Psoas muscle (tissue), 7 donors: ENCODE measurements at regions not wholly inside any gene's neighbourhood (a gene's known extent, or its start where the extent isn't known, plus 50 kb on each side); places are given as distances from the start of the nearest gene placed in this dataset.

Experiments used
- ATAC-seq, 4 donors: fragments of 200-7000 bp; cut with Tn5 transposase; one replicate each; pipeline ENCODE4 v1.9.1; 2020; ENCODE audit warnings: moderate library complexity in 3 of 4, mild to moderate bottlenecking in 2 of 4
- DNase-seq, 2 donors: peaks; one replicate each; pipeline ENCODE4 v3.0.0-alpha.2; 2020
- H3K27ac ChIP-seq: fragments of 200-600 bp; one replicate; pipeline ENCODE4 v1.8.0; 2022
- H3K27me3 ChIP-seq, 3 donors: fragments of 200-600 bp in 1 of 3; one replicate each; pipeline versions ENCODE4 v1.6.1 to v1.8.0; 2013 to 2022; ENCODE audit warnings: low read length in 2 of 3, mild to moderate bottlenecking in 2 of 3, moderate library complexity in 1 of 3; ENCODE audit not compliant: insufficient read depth in 3 of 3
- H3K36me3 ChIP-seq, 2 donors: fragments of 200-600 bp in 1 of 2; one replicate each; pipeline versions ENCODE4 v1.6.1 to v1.8.0; 2013 to 2022; ENCODE audit warnings: low read depth in 1 of 2, mild to moderate bottlenecking in 1 of 2, moderate library complexity in 1 of 2; ENCODE audit not compliant: insufficient read depth in 1 of 2
- H3K4me1 ChIP-seq: fragments of 200-600 bp; one replicate; pipeline ENCODE4 v1.8.0; 2022
- H3K4me3 ChIP-seq: fragments of 200-600 bp; one replicate; pipeline ENCODE4 v1.8.0; 2022; ENCODE audit warnings: mild to moderate bottlenecking
- H3K9me3 ChIP-seq: fragments of 200-600 bp; one replicate; pipeline ENCODE4 v1.8.0; 2022
- WGBS, 3 donors: extraction: QIAGEN DNeasy Blood & Tissue Kit; methylation state at CpG; one replicate each; pipeline versions ENCODE4 v1.1.6 to v1.1.7; 2013; 5-methylcytosine and 5-hydroxymethylcytosine counted together
- intact Hi-C, 2 donors: fragments of 100-400 bp; cut with DNase I; formaldehyde crosslinking; loops; one replicate each; pipeline versions ENCODE4 v1.11.0 to v1.14.2; 2022
- TF ChIP-seq, protein P1 (sequence below): fragments of 200-600 bp; IDR thresholded peaks from one replicate; pipeline ENCODE4 v1.8.0; 2022; ENCODE audit warnings: antibody characterized with exemption
- donor health status: healthy with polysubstance abuse.
- donor health status: DM: no; HTN: no; CAD: no; lungs with moderate emphysema.
- donor health status: Bipolar disorder and iron deficiency.
- donor health status: healthy.
- donor health status: DM: yes; HTN: yes; CAD: no.
- donor health status: DM: no; HTN: no; CAD: no.
- donor health status: DM: yes; HTN: yes; CAD: no.

GRCh38 chr14:63781686-63782085, 53.8 kb upstream of the SGPP1 start:
- ATAC-seq (no peak), DNase-seq (no peak)
- H3K27me3 ChIP-seq: no peaks in the 10 kb centered on the region
- no peak overlapping the region for H3K4me3 ChIP-seq
- intact Hi-C loops: loop anchor here in 1 of 2 donors (5.0 kb wide), 1 partner anchor 1281 kb away; no protein-coding TSS in a partner anchor
- H3K4me1 ChIP-seq: no peaks in the 10 kb centered on the region
- WGBS, 3 donors: 79 to 86% (median 82%) methylated on average over 3 of the region's 3 CpGs
- no peaks in the 10 kb centered on the region for H3K36me3 ChIP-seq
- H3K27ac ChIP-seq: no peak overlapping the region
- H3K9me3 ChIP-seq: no peaks in the 10 kb centered on the region
- TF ChIP-seq, protein P1, sequence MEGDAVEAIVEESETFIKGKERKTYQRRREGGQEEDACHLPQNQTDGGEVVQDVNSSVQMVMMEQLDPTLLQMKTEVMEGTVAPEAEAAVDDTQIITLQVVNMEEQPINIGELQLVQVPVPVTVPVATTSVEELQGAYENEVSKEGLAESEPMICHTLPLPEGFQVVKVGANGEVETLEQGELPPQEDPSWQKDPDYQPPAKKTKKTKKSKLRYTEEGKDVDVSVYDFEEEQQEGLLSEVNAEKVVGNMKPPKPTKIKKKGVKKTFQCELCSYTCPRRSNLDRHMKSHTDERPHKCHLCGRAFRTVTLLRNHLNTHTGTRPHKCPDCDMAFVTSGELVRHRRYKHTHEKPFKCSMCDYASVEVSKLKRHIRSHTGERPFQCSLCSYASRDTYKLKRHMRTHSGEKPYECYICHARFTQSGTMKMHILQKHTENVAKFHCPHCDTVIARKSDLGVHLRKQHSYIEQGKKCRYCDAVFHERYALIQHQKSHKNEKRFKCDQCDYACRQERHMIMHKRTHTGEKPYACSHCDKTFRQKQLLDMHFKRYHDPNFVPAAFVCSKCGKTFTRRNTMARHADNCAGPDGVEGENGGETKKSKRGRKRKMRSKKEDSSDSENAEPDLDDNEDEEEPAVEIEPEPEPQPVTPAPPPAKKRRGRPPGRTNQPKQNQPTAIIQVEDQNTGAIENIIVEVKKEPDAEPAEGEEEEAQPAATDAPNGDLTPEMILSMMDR: no peak

DNA sequence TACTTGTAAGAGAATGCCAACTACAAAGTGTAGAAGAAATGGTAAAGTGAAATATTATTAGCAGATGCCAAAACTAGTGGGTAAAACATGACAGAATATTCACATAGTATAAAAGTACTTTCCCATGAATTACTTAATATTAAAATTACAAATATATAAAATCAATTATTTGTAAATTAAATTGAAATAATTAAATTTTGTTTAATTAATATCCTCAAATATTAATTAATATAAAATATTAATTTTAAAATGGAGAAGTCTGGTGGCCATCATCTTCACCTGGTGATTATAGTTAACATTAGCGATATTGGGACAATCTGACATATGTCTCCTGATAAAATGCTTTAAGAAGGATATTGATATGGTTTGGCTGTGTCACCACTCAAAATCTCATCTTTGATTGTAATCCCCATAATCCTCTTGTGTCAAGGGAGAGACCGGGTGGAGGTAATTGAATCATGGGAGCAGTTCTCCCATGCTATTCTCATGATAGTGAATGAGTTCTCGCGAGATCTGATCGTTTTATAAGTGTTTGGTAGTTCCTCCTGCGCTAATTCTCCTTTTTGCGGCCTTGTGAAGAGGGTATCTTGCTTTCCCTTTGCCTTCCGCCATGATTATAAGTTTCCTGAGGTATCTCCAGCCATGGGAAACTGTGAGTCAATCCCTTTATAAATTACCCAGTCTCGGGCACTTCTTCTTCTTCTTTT, 55.0 kb upstream of the SGPP1 start:
- no peak for DNase-seq
- Histone ChIP-seq H3K4me3 (no peak overlapping the region), H3K9me3 (no peaks in the 10 kb centered on the region), H3K27me3 (no peaks in the 10 kb centered on the region), H3K36me3 (no peaks in the 10 kb centered on the region), H3K4me1 (no peaks in the 10 kb centered on the region), H3K27ac (no peak overlapping the region)
- WGBS, 3 donors: 91% methylated on average over 9 of the region's 9 CpGs
- TF ChIP-seq, protein P1: no peak
- ATAC-seq: no peak
- intact Hi-C loops: loop anchor here in 1 of 2 donors (5.0 kb wide), 1 partner anchor 1279 kb away; no protein-coding TSS in a partner anchor

DNA sequence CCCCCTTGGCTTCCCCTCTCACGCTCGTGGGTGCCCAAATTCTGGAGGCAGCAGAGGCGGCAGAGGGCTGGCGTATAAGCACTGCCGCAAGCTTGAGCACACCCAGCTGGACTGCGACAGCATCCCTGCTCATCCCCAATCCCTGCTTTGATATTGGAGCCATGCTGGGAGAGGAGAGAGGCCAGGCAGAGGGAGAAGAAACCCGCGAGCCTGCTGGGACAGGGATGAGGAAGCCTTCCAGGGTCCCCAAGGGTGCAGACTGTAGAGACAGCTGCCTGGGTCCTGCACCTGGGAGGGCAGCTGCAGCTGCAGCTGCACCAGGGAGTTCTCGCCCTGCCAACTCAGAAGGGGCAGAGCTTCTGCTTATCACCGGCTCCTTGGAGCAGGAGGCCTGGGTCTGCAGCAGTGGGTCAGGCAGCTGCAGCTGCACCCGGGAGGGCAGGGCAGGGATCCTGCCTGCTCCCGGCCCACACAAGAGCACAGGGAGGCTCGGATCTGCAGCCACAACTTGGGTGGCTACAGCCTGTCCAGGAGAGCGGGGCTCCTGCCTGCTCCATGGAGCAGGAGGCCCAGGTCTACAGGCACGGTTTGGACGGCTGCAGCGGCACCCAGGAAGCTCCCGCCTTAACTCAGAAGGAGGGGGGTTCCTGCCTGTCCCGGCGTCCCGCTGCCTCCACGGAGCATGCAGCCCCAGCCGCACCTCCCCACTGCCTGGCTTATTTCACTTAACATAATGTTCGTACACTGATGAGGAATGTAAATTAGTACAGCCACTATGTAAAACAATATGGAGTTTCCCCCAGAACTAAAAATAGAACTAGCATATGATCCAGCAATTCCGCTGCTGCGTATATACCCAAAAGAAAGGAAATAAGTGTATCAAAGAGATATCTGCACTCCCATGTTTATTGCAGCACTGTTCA, 60.4 kb upstream of the SGPP1 start:
- Histone ChIP-seq H3K27ac (no peak overlapping the region), H3K27me3 (no peaks in the 10 kb centered on the region), H3K9me3 (no peaks in the 10 kb centered on the region), H3K36me3 (no peaks in the 10 kb centered on the region), H3K4me1 (no peaks in the 10 kb centered on the region), H3K4me3 (peak overlapping the region; percentile 51)
- 27 to 36% (median 33%) methylated on average over 26 of the region's 26 CpGs for WGBS, 3 donors
- intact Hi-C loops: no loop called here
- ATAC-seq (no peak), DNase-seq (no peak)
- TF ChIP-seq, protein P1: no peak

DNA sequence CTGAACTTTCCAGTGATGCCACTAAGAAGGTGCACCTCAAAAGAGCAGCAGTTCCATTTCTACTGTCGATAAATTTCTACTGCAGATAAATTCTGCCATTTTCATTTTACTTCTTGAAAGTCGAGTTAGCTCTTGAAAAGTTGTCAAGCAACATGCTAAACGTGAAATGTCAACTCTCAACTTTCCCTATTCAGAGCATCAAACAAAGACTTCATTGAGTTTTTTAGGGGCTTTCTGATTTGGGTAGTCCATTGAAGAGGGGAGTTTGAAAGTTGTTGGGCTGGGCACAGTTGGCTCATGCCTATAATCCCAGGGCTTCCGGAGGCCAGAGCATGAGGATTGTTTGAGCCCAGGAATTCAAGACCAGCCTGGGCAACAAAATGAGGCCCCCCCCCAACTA, 59.4 kb upstream of the SYNE2 start:
- Histone ChIP-seq H3K4me3 (no peak overlapping the region), H3K4me1 (no peaks in the 10 kb centered on the region), H3K27ac (no peak overlapping the region), H3K9me3 (no peaks in the 10 kb centered on the region), H3K27me3 (no peaks in the 10 kb centered on the region), H3K36me3 (no peaks in the 10 kb centered on the region)
- TF ChIP-seq, protein P1: no peak
- ATAC-seq (no peak), DNase-seq (no peak)
- intact Hi-C loops: no loop called here
- WGBS, 3 donors: 63 to 71% (median 66%) methylated on average over 4 of the region's 4 CpGs
